RCC 7860 (cell line): ENCODE measurements at regions not wholly inside any gene's neighbourhood (a gene's known extent, or its start where the extent isn't known, plus 50 kb on each side); places are given as distances from the start of the nearest gene placed in this dataset.
A peak's percentile ranks its signal among the peaks of the same experiment; 100 is the strongest.

Experiments used
- DNase-seq: peaks from one replicate; pipeline ENCODE4 v3.0.0-alpha.2; 2015; ENCODE audit warnings: low spot score
- FAIRE-seq: peaks from 2 replicates; lab custom pipeline; 2012; peaks lifted over from hg19 to GRCh38; lab: Jason Lieb, UNC

GRCh38 chr3:157815739-157816138, 290.5 kb downstream of the SHOX2 start:
- no peak for FAIRE-seq

GRCh38 chr3:157810924-157811718, 295.1 kb downstream of the SHOX2 start:
- no peak for FAIRE-seq
- DNase-seq, result no peak

More at GRCh38 chr3:157815739-157816138, 290.5 kb downstream of the SHOX2 start:
- no peak for DNase-seq

GRCh38 chr3:157807280-157807679, 298.9 kb downstream of the SHOX2 start:
- FAIRE-seq, result no peak
- no peak for DNase-seq

- DNase-seq (no peak), FAIRE-seq (no peak)
These were observed 300.7 kb downstream of the SHOX2 start for GRCh38 chr3:157805538-157805937.

GRCh38 chr3:157794771-157795170, 291.6 kb upstream of the VEPH1 start:
- no peak for DNase-seq
- no peak for FAIRE-seq

- FAIRE-seq, result no peak
- no peak for DNase-seq
These were observed 290.5 kb upstream of the VEPH1 start for GRCh38 chr3:157793745-157794144.

GRCh38 chr3:157789162-157789561, 285.9 kb upstream of the VEPH1 start:
- DNase-seq (peak; percentile 74), FAIRE-seq (peak; percentile 79)

GRCh38 chr3:157786618-157787017, 283.4 kb upstream of the VEPH1 start:
- no peak for DNase-seq
- FAIRE-seq, result no peak

- peak; percentile 38 for DNase-seq
- FAIRE-seq, result peak; percentile 85
These were observed 283.0 kb upstream of the VEPH1 start for GRCh38 chr3:157786211-157786610.

GRCh38 chr3:157785102-157785826, 282.0 kb upstream of the VEPH1 start:
- peak; percentile 90 for DNase-seq

GRCh38 chr3:157782236-157782635, 279.0 kb upstream of the VEPH1 start:
- FAIRE-seq, result peak; percentile 79
- DNase-seq, result peak; percentile 44

More at GRCh38 chr3:157785102-157785826, 282.0 kb upstream of the VEPH1 start:
- FAIRE-seq, result peak; percentile 96

GRCh38 chr3:157776861-157777260, 273.6 kb upstream of the VEPH1 start:
- no peak for FAIRE-seq
- no peak for DNase-seq

- FAIRE-seq (no peak), DNase-seq (no peak)
These were observed 272.2 kb upstream of the VEPH1 start for GRCh38 chr3:157775446-157775845.

- FAIRE-seq (no peak), DNase-seq (no peak)
These were observed 266.2 kb upstream of the VEPH1 start for GRCh38 chr3:157769378-157769777.

GRCh38 chr3:157767607-157768006, 264.4 kb upstream of the VEPH1 start:
- DNase-seq (no peak), FAIRE-seq (no peak)

- FAIRE-seq, result no peak
These were observed 260.4 kb upstream of the VEPH1 start for GRCh38 chr3:157763644-157764043.

GRCh38 chr3:157759311-157759710, 256.1 kb upstream of the VEPH1 start:
- no peak for DNase-seq
- no peak for FAIRE-seq

More at GRCh38 chr3:157763644-157764043, 260.4 kb upstream of the VEPH1 start:
- DNase-seq, result no peak

GRCh38 chr3:157755233-157755632, 252.0 kb upstream of the VEPH1 start:
- FAIRE-seq (no peak), DNase-seq (no peak)

GRCh38 chr3:157754451-157754850, 251.2 kb upstream of the VEPH1 start:
- FAIRE-seq, result no peak
- no peak for DNase-seq

GRCh38 chr3:157753787-157754136, 250.5 kb upstream of the VEPH1 start:
- FAIRE-seq (no peak), DNase-seq (no peak)

GRCh38 chr3:157752956-157753786, 250.0 kb upstream of the VEPH1 start:
- FAIRE-seq, result no peak
- no peak for DNase-seq
